HCT116 (cell line): ENCODE measurements at regions not wholly inside any gene's neighbourhood (a gene's known extent, or its start where the extent isn't known, plus 50 kb on each side); places are given as distances from the start of the nearest gene placed in this dataset.

Experiments used
- ATAC-seq: fragments of 200-7000 bp; cut with Tn5 transposase; 2 replicates; pipeline ENCODE4 v1.9.1; 2020; ENCODE audit warnings: mild to moderate bottlenecking, moderate library complexity
- BruUV-seq: library from RNA; stranded (reverse); fragments of 400-500 nt; replicated peaks from 2 replicates; lab custom pipeline; 2021; lab: Mats Ljungman, UMichigan
- CTCF ChIA-PET: fragments of 300-600 bp; sonication (Branson Sonifier 250); formaldehyde crosslinking; loops from one replicate; lab custom pipeline; 2021; ENCODE audit warnings: antibody characterized with exemption; lab: Charles Lee
- POLR2A ChIA-PET: fragments of 300-600, 350-600 bp; sonication (Branson Sonifier 250); formaldehyde crosslinking; loops from one replicate; lab custom pipeline; 2021; ENCODE audit warnings: antibody characterized with exemption; lab: Charles Lee
- RAD21 ChIA-PET, 2 experiments: fragments of 300-600 bp; sonication (Branson Sonifier 250); formaldehyde crosslinking; loops; one replicate each; lab custom pipeline; 2023; ENCODE audit warnings: low total read pairs in 2 of 2; ENCODE audit not compliant: uncharacterized antibody in 2 of 2, unreplicated experiment in 2 of 2, low non-redundant PET in 1 of 2; lab: Charles Lee
- DNase-seq: peaks from one replicate; pipeline ENCODE4 v3.0.0-alpha.2; 2010; ENCODE audit warnings: low read depth, low spot score
- H2AFZ ChIP-seq: fragments of 200-600 bp; shearing (Covaris generic), sonication (generic); 2 replicates; pipeline ENCODE4 v1.6.1; 2017; ENCODE audit warnings: low read depth, mixed run types, mixed read lengths, antibody characterized with exemption, low read length; ENCODE audit not compliant: poor library complexity, severe bottlenecking
- H3K27ac ChIP-seq: 2 replicates; pipeline ENCODE4 v1.5.1; 2012; ENCODE audit warnings: low read depth, low read length
- H3K27me3 ChIP-seq: fragments of 200-600 bp; sonication (generic); 2 replicates; pipeline ENCODE4 v1.6.1; 2016; ENCODE audit warnings: mixed run types, low read length, mixed read lengths; ENCODE audit not compliant: insufficient read depth
- H3K36me3 ChIP-seq, 2 experiments: fragments of 200-500 bp in 1 of 2; fragments of 200-600 bp in 1 of 2; sonication (Bioruptor generic) in 1 of 2; sonication (generic) in 1 of 2; 2 replicates each; pipeline versions ENCODE4 v1.5.1 to v1.6.1; 2014 to 2016; ENCODE audit warnings: low read length in 2 of 2, inconsistent platforms in 1 of 2, mixed read lengths in 1 of 2, mixed run types in 1 of 2; ENCODE audit not compliant: insufficient read depth in 2 of 2, control insufficient read depth in 1 of 2
- H3K4me1 ChIP-seq, 2 experiments: fragments of 200-600 bp in 1 of 2; sonication (generic) in 1 of 2; 2 replicates each; pipeline versions ENCODE4 v1.5.1 to v1.6.1; 2012 to 2017; ENCODE audit warnings: low read length in 2 of 2, inconsistent platforms in 1 of 2, mild to moderate bottlenecking in 1 of 2, mixed read lengths in 1 of 2, mixed run types in 1 of 2, moderate library complexity in 1 of 2; ENCODE audit not compliant: insufficient read depth in 2 of 2, control insufficient read depth in 1 of 2
- H3K4me2 ChIP-seq: fragments of 200-600 bp; sonication (generic); 2 replicates; pipeline ENCODE4 v1.6.1; 2017; ENCODE audit warnings: mixed run types, low read length, mixed read lengths
- H3K4me3 ChIP-seq, 2 experiments: fragments of 200-600 bp in 1 of 2; sonication (generic) in 1 of 2; replicated peaks in 1 of 2; 2 replicates each; pipeline ENCODE4 v1.5.1; 2011 to 2016; ENCODE audit warnings: low read length in 2 of 2, control low read depth in 1 of 2, low read depth in 1 of 2, mild to moderate bottlenecking in 1 of 2, mixed read lengths in 1 of 2, mixed run types in 1 of 2
- H3K79me2 ChIP-seq: fragments of 200-600 bp; sonication (generic); 2 replicates; pipeline ENCODE4 v1.6.1; 2017; ENCODE audit warnings: mild to moderate bottlenecking, mixed run types, low read length, moderate library complexity, mixed read lengths; ENCODE audit not compliant: insufficient read depth
- H3K9ac ChIP-seq: fragments of 200-600 bp; sonication (generic); 2 replicates; pipeline ENCODE4 v1.6.1; 2016; ENCODE audit warnings: low read length, mixed read lengths
- H3K9me2 ChIP-seq: fragments of 200-600 bp; sonication (generic), shearing (Covaris generic); 2 replicates; pipeline ENCODE4 v1.6.1; 2017; ENCODE audit warnings: mixed run types, mild to moderate bottlenecking, moderate library complexity; ENCODE audit not compliant: insufficient read depth
- H3K9me3 ChIP-seq, 2 experiments: fragments of 200-500 bp in 1 of 2; fragments of 200-600 bp in 1 of 2; sonication (Bioruptor generic) in 1 of 2; sonication (generic) in 1 of 2; 2 replicates each; pipeline ENCODE4 v1.6.1; 2014 to 2017; ENCODE audit warnings: low read length in 2 of 2, mixed read lengths in 2 of 2, inconsistent platforms in 1 of 2, low read depth in 1 of 2, mild to moderate bottlenecking in 1 of 2, mixed run types in 1 of 2, moderate library complexity in 1 of 2; ENCODE audit not compliant: control insufficient read depth in 1 of 2, insufficient read depth in 1 of 2
- H4K20me1 ChIP-seq: fragments of 200-600 bp; sonication (generic), shearing (Covaris generic); 2 replicates; pipeline ENCODE4 v1.6.1; 2017; ENCODE audit warnings: mixed run types, mild to moderate bottlenecking, moderate library complexity; ENCODE audit not compliant: insufficient read depth
- EGR1 ChIP-seq: IDR thresholded peaks from 2 replicates; pipeline ENCODE4 v1.6.1; 2012; ENCODE audit warnings: low read depth
- FOSL1 ChIP-seq: IDR thresholded peaks from 2 replicates; pipeline ENCODE4 v1.6.1; 2012; ENCODE audit warnings: low read depth
- intact Hi-C: fragments of 100-400 bp; cut with micrococcal nuclease; formaldehyde crosslinking; loops from 2 replicates; pipeline ENCODE4 v1.10.0; 2022
- TF ChIP-seq, protein P1 (sequence below): IDR thresholded peaks from 2 replicates; pipeline ENCODE4 v1.6.1; 2012; ENCODE audit warnings: low read depth

DNA sequence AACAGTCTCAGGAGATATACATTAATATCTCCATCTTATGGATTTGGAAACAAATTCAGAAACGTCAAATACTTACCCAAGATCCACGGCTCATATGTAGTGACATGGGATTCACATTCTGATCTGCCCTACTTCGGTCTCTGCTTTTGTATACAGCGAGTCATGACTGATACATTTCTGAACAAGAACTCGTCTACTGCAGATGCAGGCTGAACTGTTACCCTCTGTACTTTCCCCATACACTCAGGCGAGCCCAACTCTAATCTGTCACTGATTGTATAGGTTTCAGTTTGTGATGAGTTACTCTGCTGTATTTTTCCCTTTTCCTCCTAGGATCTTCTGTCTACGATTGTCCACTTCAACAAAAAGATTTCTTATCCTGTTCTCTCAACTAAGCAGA is 441.6 kb downstream of the CCDC91 start:
- Histone ChIP-seq H4K20me1 (no peaks in the 10 kb centered on the region), H3K4me2 (no peak overlapping the region), H3K4me1 (no peaks in the 10 kb centered on the region), H3K9me2 (no peaks in the 10 kb centered on the region), H3K9ac (no peak overlapping the region), H2AFZ (no peak overlapping the region), H3K27me3 (no peaks in the 10 kb centered on the region), H3K79me2 (no peaks in the 10 kb centered on the region), H3K9me3 (no peaks in the 10 kb centered on the region)
- CTCF ChIA-PET, result no interaction called here
- DNase-seq (no peak), ATAC-seq (no peak)
- POLR2A ChIA-PET, result no interaction called here
- intact Hi-C loops, result no loop called here
- TF ChIP-seq, protein P1, sequence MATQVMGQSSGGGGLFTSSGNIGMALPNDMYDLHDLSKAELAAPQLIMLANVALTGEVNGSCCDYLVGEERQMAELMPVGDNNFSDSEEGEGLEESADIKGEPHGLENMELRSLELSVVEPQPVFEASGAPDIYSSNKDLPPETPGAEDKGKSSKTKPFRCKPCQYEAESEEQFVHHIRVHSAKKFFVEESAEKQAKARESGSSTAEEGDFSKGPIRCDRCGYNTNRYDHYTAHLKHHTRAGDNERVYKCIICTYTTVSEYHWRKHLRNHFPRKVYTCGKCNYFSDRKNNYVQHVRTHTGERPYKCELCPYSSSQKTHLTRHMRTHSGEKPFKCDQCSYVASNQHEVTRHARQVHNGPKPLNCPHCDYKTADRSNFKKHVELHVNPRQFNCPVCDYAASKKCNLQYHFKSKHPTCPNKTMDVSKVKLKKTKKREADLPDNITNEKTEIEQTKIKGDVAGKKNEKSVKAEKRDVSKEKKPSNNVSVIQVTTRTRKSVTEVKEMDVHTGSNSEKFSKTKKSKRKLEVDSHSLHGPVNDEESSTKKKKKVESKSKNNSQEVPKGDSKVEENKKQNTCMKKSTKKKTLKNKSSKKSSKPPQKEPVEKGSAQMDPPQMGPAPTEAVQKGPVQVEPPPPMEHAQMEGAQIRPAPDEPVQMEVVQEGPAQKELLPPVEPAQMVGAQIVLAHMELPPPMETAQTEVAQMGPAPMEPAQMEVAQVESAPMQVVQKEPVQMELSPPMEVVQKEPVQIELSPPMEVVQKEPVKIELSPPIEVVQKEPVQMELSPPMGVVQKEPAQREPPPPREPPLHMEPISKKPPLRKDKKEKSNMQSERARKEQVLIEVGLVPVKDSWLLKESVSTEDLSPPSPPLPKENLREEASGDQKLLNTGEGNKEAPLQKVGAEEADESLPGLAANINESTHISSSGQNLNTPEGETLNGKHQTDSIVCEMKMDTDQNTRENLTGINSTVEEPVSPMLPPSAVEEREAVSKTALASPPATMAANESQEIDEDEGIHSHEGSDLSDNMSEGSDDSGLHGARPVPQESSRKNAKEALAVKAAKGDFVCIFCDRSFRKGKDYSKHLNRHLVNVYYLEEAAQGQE, result no peak
- no peak for TF ChIP-seq FOSL1
- TF ChIP-seq, all 23 proteins: peak for 0
- RAD21 ChIA-PET, result no interaction called here
- no TSS peak for BruUV-seq
- no peak overlapping the region for H3K4me3 ChIP-seq
- no peak overlapping the region for H3K27ac ChIP-seq
- no peaks in the 10 kb centered on the region for H3K36me3 ChIP-seq

DNA sequence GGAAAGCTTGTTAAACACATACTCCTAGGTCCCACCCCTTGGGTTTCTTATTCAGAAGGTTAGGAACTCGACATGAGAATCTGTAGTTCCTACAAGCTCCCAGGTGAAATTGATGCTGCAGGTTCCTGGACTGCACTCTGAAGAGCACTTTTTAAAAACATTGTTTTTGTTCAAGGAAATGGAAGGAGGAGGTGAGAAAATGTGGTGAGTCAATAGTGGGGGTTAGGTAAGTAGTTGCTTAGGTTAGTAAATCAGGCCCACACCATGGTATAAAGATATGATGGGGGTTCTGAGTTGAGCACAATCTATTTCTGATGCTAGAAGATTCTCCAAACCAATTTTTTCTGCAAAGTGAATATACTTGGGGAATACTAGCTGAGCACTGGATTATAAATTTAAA is 450.3 kb downstream of the CCDC91 start:
- Histone ChIP-seq H2AFZ (no peak overlapping the region), H3K9me3 (no peaks in the 10 kb centered on the region), H3K9me2 (no peaks in the 10 kb centered on the region), H3K27me3 (no peaks in the 10 kb centered on the region), H4K20me1 (no peaks in the 10 kb centered on the region), H3K4me1 (no peaks in the 10 kb centered on the region), H3K4me2 (no peak overlapping the region), H3K9ac (no peak overlapping the region), H3K4me3 (no peak overlapping the region), H3K36me3 (no peaks in the 10 kb centered on the region), H3K79me2 (no peaks in the 10 kb centered on the region), H3K27ac (no peak overlapping the region)
- ChIA-PET RAD21 (no interaction called here), CTCF (no interaction called here), POLR2A (no interaction called here)
- no TSS peak for BruUV-seq
- no peak for TF ChIP-seq EGR1
- no peak for ATAC-seq
- DNase-seq, result no peak
- intact Hi-C loops, result no loop called here
